HEK293 (cell line): ENCODE measurements at regions not wholly inside any gene's neighbourhood (a gene's known extent, or its start where the extent isn't known, plus 50 kb on each side); places are given as distances from the start of the nearest gene placed in this dataset.

Experiments
- CTCF ChIA-PET: fragments of 350-600 bp; formaldehyde crosslinking; extraction: SDS; loops from one replicate; lab custom pipeline; 2021; ENCODE audit warnings: antibody characterized with exemption; lab: Yijun Ruan, JAX
- POLR2A ChIA-PET: fragments of 300-600 bp; formaldehyde crosslinking; extraction: SDS; loops from one replicate; lab custom pipeline; 2020; ENCODE audit warnings: antibody characterized with exemption, inconsistent platforms; lab: Yijun Ruan, JAX
- H3K27ac ChIP-seq: fragments of 200-500 bp; sonication (Bioruptor generic); 2 replicates; pipeline ENCODE4 v1.5.1; 2014; ENCODE audit warnings: low read depth, low read length, control low read depth, inconsistent platforms; ENCODE audit errors: extremely low read depth
- H3K36me3 ChIP-seq, 2 experiments: fragments of 200-500 bp in 1 of 2; sonication (Bioruptor generic) in 1 of 2; 1 replicate in 1 of 2; 2 replicates in 1 of 2; pipeline ENCODE4 v1.5.1; 2014 to 2017; ENCODE audit warnings: inconsistent platforms in 2 of 2, low read length in 2 of 2; ENCODE audit not compliant: control insufficient read depth in 2 of 2, insufficient read depth in 1 of 2
- H3K4me1 ChIP-seq: fragments of 200-500 bp; sonication (Bioruptor generic); 2 replicates; pipeline ENCODE4 v1.5.1; 2014; ENCODE audit warnings: mild to moderate bottlenecking, low read length, inconsistent platforms; ENCODE audit not compliant: control insufficient read depth, insufficient read depth
- H3K4me3 ChIP-seq: 2 replicates; pipeline ENCODE4 v1.5.1; 2011; ENCODE audit warnings: low read depth, mild to moderate bottlenecking, control low read depth, low read length, moderate library complexity
- H3K9me3 ChIP-seq: fragments of 200-500 bp; sonication (Bioruptor generic); 2 replicates; pipeline ENCODE4 v1.5.1; 2014; ENCODE audit warnings: low read depth, low read length, inconsistent platforms; ENCODE audit not compliant: control insufficient read depth, insufficient read depth
- BCL11B ChIP-seq: fragments of 450-650 bp; formaldehyde crosslinking; IDR thresholded peaks from 2 replicates; pipeline ENCODE4 v1.5.1; 2016; ENCODE audit warnings: low read depth, missing biosample characterization, missing genetic modification characterization
- GLI2 ChIP-seq: fragments of 450-650 bp; formaldehyde crosslinking; IDR thresholded peaks from 2 replicates; pipeline ENCODE4; 2017; ENCODE audit warnings: missing biosample characterization, missing genetic modification characterization, low read depth, borderline replicate concordance
- ZNF132 ChIP-seq: fragments of 450-650 bp; formaldehyde crosslinking; IDR thresholded peaks from 2 replicates; pipeline ENCODE4 v1.5.1; 2017; ENCODE audit warnings: missing biosample characterization, missing genetic modification characterization, borderline replicate concordance
- ZNF19 ChIP-seq: fragments of 450-650 bp; formaldehyde crosslinking; IDR thresholded peaks from 2 replicates; pipeline ENCODE4; 2016; ENCODE audit warnings: missing biosample characterization, missing genetic modification characterization, low read depth
- ZNF23 ChIP-seq: fragments of 450-650 bp; formaldehyde crosslinking; IDR thresholded peaks from 2 replicates; pipeline ENCODE4 v1.5.1; 2016; ENCODE audit warnings: missing biosample characterization, missing genetic modification characterization, borderline replicate concordance
- ZNF473 ChIP-seq: fragments of 450-650 bp; formaldehyde crosslinking; IDR thresholded peaks from 2 replicates; pipeline ENCODE4 v1.5.1; 2017; ENCODE audit warnings: missing biosample characterization, missing genetic modification characterization
- ZNF560 ChIP-seq: fragments of 450-650 bp; formaldehyde crosslinking; IDR thresholded peaks from 2 replicates; pipeline ENCODE4 v1.5.1; 2017; ENCODE audit warnings: missing biosample characterization, missing genetic modification characterization, borderline replicate concordance
- ZNF600 ChIP-seq: fragments of 450-650 bp; formaldehyde crosslinking; IDR thresholded peaks from 2 replicates; pipeline ENCODE4 v1.5.1; 2016; ENCODE audit warnings: missing biosample characterization, missing genetic modification characterization
- ZNF624 ChIP-seq: fragments of 450-650 bp; formaldehyde crosslinking; IDR thresholded peaks from 2 replicates; pipeline ENCODE4 v1.5.1; 2017; ENCODE audit warnings: missing biosample characterization, missing genetic modification characterization
- ZNF670 ChIP-seq: fragments of 450-650 bp; formaldehyde crosslinking; IDR thresholded peaks from 2 replicates; pipeline ENCODE4 v1.5.1; 2016; ENCODE audit warnings: missing biosample characterization, missing genetic modification characterization, low read depth
- ZNF785 ChIP-seq: fragments of 450-650 bp; formaldehyde crosslinking; IDR thresholded peaks from 2 replicates; pipeline ENCODE4 v1.5.1; 2016; ENCODE audit warnings: missing biosample characterization, missing genetic modification characterization
- ZNF792 ChIP-seq: fragments of 450-650 bp; formaldehyde crosslinking; IDR thresholded peaks from 2 replicates; pipeline ENCODE4 v1.5.1; 2016; ENCODE audit warnings: missing biosample characterization, missing genetic modification characterization
- ZNF830 ChIP-seq: fragments of 450-650 bp; IDR thresholded peaks from 2 replicates; pipeline ENCODE4 v1.5.0; 2018; ENCODE audit warnings: missing biosample characterization, missing genetic modification characterization, low read depth, mild to moderate bottlenecking, moderate library complexity
- TF ChIP-seq, protein P1 (sequence below): fragments of 450-650 bp; formaldehyde crosslinking; IDR thresholded peaks from 2 replicates; pipeline ENCODE4 v1.5.0; 2017; ENCODE audit warnings: missing biosample characterization, missing genetic modification characterization, borderline replicate concordance
- TF ChIP-seq, protein P2 (sequence below): fragments of 450-650 bp; formaldehyde crosslinking; conservative IDR thresholded peaks from 2 replicates; pipeline ENCODE4 v1.5.1; 2016; ENCODE audit warnings: low read depth, missing biosample characterization, missing genetic modification characterization
- TF ChIP-seq, protein P3 (sequence below): fragments of 450-650 bp; formaldehyde crosslinking; IDR thresholded peaks from 2 replicates; pipeline ENCODE4 v1.5.1; 2016; ENCODE audit warnings: missing biosample characterization, missing genetic modification characterization, low read depth
- TF ChIP-seq, protein P4 (sequence below): fragments of 450-650 bp; formaldehyde crosslinking; IDR thresholded peaks from 2 replicates; pipeline ENCODE4 v1.5.1; 2016; ENCODE audit warnings: missing biosample characterization, missing genetic modification characterization
- TF ChIP-seq, protein P5 (sequence below): fragments of 450-650 bp; formaldehyde crosslinking; IDR thresholded peaks from 2 replicates; pipeline ENCODE4; 2016; ENCODE audit warnings: missing biosample characterization, missing genetic modification characterization
- TF ChIP-seq, protein P6 (sequence below): fragments of 450-650 bp; IDR thresholded peaks from 2 replicates; pipeline ENCODE4 v1.5.1; 2018; ENCODE audit warnings: missing biosample characterization, mild to moderate bottlenecking, missing genetic modification characterization
- TF ChIP-seq, protein P7 (sequence below): fragments of 450-650 bp; formaldehyde crosslinking; IDR thresholded peaks from 2 replicates; pipeline ENCODE4 v1.5.1; 2016; ENCODE audit warnings: missing biosample characterization, missing genetic modification characterization
- TF ChIP-seq, protein P8 (sequence below): fragments of 450-650 bp; formaldehyde crosslinking; optimal IDR thresholded peaks from 2 replicates; pipeline ENCODE3; 2016; ENCODE audit warnings: missing biosample characterization, mild to moderate bottlenecking, missing genetic modification characterization

DNA sequence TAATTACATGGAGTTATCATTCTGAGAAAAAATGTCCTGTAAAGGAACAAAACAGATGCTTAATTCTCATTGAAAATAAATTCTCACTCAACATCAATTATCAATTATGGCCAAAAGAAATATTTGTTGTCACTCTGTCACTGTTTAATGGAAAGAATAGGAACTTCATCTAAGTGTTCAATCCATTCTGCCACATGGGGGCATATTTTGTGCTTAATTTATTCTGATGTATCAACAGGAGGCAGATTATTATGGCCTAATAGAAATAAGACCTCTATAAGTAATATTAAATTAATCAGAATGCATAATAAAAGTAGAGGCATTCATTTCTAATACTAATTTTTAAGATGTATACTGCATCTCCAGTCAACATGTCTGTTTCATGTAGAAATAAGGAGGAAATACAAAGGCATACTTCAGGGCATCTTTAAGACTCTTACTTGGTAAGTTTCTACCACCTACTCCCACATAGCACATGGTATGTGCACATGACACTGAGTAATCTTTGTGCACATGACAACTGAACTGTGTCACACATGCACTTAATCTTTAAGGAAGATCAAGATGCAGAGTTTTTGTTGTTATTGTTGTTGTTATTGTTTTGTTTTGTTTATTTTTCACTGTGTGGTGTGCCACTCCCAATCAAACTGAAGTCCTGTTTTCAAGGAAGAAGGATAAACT, 420.4 kb upstream of the SEMA3A start:
- POLR2A ChIA-PET: no interaction called here
- CTCF ChIA-PET: no interaction called here
- H3K4me3 ChIP-seq: no peak overlapping the region

DNA sequence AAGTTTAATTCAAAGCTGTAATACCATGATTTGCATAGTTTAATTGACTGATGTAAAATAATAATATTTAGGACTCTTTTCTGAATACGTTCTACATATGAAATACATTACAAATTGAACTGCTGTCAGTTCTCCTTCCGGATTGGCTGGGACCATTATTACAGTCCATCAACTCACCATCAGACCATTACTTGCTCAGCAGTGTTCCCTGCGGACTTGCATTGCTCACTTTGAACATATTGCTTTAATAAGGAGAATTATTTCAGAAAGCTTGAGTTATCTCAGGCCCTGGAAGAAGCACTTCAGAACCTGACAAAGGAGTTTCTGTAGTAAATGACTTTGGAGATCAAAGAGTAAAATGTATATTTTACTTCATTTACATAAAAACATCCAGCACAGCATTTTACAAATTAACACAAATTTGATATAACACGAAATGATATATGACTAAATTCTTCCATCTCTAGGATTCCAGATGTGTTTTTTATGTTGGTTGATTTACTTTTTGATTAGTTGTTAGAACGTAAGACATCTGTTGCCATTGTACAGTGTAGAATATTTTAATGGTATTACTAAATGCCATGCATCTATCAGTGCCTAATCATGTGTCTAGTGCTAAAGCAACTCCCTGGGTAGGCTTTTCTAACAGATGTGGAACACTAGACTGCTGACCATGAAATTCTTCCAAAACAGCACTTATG, 418.5 kb upstream of the SEMA3A start:
- no peaks in the 10 kb centered on the region for H3K9me3 ChIP-seq
- CTCF ChIA-PET: no interaction called here
- no peaks in the 10 kb centered on the region for H3K4me1 ChIP-seq
- POLR2A ChIA-PET: no interaction called here
- no peaks in the 10 kb centered on the region for H3K36me3 ChIP-seq
- H3K27ac ChIP-seq: no peak overlapping the region
- H3K4me3 ChIP-seq: no peak overlapping the region
- TF ChIP-seq, protein P1, sequence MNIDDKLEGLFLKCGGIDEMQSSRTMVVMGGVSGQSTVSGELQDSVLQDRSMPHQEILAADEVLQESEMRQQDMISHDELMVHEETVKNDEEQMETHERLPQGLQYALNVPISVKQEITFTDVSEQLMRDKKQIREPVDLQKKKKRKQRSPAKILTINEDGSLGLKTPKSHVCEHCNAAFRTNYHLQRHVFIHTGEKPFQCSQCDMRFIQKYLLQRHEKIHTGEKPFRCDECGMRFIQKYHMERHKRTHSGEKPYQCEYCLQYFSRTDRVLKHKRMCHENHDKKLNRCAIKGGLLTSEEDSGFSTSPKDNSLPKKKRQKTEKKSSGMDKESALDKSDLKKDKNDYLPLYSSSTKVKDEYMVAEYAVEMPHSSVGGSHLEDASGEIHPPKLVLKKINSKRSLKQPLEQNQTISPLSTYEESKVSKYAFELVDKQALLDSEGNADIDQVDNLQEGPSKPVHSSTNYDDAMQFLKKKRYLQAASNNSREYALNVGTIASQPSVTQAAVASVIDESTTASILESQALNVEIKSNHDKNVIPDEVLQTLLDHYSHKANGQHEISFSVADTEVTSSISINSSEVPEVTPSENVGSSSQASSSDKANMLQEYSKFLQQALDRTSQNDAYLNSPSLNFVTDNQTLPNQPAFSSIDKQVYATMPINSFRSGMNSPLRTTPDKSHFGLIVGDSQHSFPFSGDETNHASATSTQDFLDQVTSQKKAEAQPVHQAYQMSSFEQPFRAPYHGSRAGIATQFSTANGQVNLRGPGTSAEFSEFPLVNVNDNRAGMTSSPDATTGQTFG (tag by site-specific recombination): no peak
- TF ChIP-seq ZNF792 (tag by site-specific recombination) (no peak), ZNF785 (tag by site-specific recombination) (no peak), ZNF624 (tag by site-specific recombination) (no peak)
- TF ChIP-seq, protein P2, sequence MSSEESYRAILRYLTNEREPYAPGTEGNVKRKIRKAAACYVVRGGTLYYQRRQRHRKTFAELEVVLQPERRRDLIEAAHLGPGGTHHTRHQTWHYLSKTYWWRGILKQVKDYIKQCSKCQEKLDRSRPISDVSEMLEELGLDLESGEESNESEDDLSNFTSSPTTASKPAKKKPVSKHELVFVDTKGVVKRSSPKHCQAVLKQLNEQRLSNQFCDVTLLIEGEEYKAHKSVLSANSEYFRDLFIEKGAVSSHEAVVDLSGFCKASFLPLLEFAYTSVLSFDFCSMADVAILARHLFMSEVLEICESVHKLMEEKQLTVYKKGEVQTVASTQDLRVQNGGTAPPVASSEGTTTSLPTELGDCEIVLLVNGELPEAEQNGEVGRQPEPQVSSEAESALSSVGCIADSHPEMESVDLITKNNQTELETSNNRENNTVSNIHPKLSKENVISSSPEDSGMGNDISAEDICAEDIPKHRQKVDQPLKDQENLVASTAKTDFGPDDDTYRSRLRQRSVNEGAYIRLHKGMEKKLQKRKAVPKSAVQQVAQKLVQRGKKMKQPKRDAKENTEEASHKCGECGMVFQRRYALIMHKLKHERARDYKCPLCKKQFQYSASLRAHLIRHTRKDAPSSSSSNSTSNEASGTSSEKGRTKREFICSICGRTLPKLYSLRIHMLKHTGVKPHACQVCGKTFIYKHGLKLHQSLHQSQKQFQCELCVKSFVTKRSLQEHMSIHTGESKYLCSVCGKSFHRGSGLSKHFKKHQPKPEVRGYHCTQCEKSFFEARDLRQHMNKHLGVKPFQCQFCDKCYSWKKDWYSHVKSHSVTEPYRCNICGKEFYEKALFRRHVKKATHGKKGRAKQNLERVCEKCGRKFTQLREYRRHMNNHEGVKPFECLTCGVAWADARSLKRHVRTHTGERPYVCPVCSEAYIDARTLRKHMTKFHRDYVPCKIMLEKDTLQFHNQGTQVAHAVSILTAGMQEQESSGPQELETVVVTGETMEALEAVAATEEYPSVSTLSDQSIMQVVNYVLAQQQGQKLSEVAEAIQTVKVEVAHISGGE (tag by site-specific recombination): no peak
- TF ChIP-seq, protein P3, sequence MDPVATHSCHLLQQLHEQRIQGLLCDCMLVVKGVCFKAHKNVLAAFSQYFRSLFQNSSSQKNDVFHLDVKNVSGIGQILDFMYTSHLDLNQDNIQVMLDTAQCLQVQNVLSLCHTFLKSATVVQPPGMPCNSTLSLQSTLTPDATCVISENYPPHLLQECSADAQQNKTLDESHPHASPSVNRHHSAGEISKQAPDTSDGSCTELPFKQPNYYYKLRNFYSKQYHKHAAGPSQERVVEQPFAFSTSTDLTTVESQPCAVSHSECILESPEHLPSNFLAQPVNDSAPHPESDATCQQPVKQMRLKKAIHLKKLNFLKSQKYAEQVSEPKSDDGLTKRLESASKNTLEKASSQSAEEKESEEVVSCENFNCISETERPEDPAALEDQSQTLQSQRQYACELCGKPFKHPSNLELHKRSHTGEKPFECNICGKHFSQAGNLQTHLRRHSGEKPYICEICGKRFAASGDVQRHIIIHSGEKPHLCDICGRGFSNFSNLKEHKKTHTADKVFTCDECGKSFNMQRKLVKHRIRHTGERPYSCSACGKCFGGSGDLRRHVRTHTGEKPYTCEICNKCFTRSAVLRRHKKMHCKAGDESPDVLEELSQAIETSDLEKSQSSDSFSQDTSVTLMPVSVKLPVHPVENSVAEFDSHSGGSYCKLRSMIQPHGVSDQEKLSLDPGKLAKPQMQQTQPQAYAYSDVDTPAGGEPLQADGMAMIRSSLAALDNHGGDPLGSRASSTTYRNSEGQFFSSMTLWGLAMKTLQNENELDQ (tag by site-specific recombination): no peak
- TF ChIP-seq, protein P4, sequence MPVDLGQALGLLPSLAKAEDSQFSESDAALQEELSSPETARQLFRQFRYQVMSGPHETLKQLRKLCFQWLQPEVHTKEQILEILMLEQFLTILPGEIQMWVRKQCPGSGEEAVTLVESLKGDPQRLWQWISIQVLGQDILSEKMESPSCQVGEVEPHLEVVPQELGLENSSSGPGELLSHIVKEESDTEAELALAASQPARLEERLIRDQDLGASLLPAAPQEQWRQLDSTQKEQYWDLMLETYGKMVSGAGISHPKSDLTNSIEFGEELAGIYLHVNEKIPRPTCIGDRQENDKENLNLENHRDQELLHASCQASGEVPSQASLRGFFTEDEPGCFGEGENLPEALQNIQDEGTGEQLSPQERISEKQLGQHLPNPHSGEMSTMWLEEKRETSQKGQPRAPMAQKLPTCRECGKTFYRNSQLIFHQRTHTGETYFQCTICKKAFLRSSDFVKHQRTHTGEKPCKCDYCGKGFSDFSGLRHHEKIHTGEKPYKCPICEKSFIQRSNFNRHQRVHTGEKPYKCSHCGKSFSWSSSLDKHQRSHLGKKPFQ: no peak
- TF ChIP-seq, protein P5, sequence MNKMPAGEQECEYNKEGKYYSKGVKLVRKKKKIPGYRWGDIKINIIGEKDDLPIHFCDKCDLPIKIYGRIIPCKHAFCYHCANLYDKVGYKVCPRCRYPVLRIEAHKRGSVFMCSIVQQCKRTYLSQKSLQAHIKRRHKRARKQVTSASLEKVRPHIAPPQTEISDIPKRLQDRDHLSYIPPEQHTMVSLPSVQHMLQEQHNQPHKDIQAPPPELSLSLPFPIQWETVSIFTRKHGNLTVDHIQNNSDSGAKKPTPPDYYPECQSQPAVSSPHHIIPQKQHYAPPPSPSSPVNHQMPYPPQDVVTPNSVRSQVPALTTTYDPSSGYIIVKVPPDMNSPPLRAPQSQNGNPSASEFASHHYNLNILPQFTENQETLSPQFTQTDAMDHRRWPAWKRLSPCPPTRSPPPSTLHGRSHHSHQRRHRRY: no peak

More for the DNA sequence above, 420.4 kb upstream of the SEMA3A start:
- no peaks in the 10 kb centered on the region for H3K9me3 ChIP-seq
- H3K27ac ChIP-seq: no peak overlapping the region
- H3K36me3 ChIP-seq: no peaks in the 10 kb centered on the region
- TF ChIP-seq GLI2 (tag by site-specific recombination) (no peak), ZNF670 (tag by site-specific recombination) (no peak), ZNF560 (tag by site-specific recombination) (no peak), BCL11B (tag by site-specific recombination) (no peak), ZNF473 (tag by site-specific recombination) (no peak), ZNF132 (tag by site-specific recombination) (no peak), ZNF19 (no peak), ZNF830 (no peak), ZNF23 (tag by site-specific recombination) (no peak), ZNF600 (no peak)
- TF ChIP-seq, protein P6, sequence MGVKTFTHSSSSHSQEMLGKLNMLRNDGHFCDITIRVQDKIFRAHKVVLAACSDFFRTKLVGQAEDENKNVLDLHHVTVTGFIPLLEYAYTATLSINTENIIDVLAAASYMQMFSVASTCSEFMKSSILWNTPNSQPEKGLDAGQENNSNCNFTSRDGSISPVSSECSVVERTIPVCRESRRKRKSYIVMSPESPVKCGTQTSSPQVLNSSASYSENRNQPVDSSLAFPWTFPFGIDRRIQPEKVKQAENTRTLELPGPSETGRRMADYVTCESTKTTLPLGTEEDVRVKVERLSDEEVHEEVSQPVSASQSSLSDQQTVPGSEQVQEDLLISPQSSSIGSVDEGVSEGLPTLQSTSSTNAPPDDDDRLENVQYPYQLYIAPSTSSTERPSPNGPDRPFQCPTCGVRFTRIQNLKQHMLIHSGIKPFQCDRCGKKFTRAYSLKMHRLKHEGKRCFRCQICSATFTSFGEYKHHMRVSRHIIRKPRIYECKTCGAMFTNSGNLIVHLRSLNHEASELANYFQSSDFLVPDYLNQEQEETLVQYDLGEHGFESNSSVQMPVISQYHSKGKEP (tag by site-specific recombination): no peak
- TF ChIP-seq, protein P7, sequence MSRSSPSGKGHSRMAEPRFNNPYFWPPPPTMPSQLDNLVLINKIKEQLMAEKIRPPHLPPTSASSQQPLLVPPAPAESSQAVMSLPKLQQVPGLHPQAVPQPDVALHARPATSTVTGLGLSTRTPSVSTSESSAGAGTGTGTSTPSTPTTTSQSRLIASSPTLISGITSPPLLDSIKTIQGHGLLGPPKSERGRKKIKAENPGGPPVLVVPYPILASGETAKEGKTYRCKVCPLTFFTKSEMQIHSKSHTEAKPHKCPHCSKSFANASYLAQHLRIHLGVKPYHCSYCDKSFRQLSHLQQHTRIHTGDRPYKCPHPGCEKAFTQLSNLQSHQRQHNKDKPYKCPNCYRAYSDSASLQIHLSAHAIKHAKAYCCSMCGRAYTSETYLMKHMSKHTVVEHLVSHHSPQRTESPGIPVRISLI (tag by site-specific recombination): no peak
- TF ChIP-seq, protein P8, sequence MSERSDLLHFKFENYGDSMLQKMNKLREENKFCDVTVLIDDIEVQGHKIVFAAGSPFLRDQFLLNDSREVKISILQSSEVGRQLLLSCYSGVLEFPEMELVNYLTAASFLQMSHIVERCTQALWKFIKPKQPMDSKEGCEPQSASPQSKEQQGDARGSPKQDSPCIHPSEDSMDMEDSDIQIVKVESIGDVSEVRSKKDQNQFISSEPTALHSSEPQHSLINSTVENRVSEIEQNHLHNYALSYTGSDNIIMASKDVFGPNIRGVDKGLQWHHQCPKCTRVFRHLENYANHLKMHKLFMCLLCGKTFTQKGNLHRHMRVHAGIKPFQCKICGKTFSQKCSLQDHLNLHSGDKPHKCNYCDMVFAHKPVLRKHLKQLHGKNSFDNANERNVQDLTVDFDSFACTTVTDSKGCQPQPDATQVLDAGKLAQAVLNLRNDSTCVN: no peak
- no peaks in the 10 kb centered on the region for H3K4me1 ChIP-seq
